GM18517 (cell line): ENCODE measurements at regions not wholly inside any gene's neighbourhood (a gene's known extent, or its start where the extent isn't known, plus 50 kb on each side); places are given as distances from the start of the nearest gene placed in this dataset.

Source experiments
- ATAC-seq: cut with Tn5 transposase; IDR thresholded peaks from one replicate; pipeline ENCODE4 v1.9.1; 2021; ENCODE audit warnings: mild to moderate bottlenecking, moderate library complexity; ENCODE audit not compliant: unreplicated experiment

DNA sequence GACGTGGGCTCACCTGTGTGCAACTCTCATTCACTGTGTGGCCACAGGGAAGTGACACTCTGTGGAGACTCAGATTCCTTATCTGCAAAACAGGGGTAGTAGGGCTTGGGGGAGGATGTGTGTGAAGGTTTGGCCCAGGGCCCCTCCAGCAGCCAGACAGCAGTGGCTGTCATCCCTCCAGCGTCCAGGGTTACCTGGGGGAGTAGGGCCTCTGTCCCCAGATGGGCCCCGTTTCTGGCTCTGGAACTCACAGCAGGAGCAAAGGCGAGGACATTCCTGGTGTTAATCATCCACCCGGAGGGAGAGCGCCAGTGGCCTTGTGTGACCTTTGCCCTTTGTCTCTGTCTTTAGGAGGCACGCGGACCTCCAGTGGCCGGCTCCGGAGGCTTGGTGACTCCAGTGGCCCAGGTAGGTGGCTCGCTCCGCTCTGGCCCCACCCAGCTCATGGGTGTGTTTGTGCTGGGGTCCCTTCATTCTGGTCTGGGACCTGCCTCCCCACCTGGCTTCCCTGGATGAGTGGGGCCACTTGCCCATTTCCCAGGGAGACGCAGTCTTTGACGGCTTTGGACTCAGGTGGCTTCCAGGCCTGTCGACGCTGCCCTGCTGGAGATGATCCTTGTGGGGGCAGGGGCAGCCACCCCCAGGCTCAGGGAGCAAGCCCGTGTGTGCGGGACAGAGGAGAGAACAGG, 166.2 kb downstream of the SEC14L1 start:
- ATAC-seq: no peak

DNA sequence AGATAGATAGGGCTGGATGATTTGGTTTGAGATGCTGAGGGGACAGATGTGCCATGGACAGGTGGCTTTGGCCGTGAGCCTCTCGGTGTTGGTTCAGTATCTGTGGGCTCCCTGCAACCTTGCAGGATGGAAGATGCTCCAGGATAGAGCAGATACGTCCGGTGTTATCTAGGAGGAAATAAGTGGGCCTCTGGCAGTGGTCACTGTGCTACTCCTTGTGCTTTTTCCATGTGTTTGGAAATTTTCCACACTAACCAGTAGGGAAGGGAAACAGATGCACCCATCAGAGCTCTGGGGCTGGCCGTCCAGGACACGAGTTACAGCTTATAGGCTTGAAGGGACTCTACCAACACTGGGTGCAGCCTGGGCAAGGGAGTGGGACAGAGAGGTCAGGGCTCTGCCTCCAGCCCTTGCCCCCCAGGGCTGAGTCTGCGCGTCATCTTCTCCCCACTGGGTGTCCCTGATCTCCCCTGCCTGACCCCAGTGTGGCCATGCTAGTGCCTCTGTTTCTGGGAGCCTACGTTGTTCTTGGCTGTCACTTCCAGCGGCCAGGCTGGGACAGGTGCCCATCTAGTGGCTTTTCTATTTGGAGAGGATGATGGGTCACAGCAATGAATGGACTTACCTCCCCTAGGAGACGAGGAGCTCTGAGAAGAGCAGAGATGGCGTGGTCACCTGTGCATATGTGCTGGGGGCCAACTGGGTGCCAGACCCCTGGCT, 166.9 kb downstream of the SEC14L1 start:
- ATAC-seq: no peak

DNA sequence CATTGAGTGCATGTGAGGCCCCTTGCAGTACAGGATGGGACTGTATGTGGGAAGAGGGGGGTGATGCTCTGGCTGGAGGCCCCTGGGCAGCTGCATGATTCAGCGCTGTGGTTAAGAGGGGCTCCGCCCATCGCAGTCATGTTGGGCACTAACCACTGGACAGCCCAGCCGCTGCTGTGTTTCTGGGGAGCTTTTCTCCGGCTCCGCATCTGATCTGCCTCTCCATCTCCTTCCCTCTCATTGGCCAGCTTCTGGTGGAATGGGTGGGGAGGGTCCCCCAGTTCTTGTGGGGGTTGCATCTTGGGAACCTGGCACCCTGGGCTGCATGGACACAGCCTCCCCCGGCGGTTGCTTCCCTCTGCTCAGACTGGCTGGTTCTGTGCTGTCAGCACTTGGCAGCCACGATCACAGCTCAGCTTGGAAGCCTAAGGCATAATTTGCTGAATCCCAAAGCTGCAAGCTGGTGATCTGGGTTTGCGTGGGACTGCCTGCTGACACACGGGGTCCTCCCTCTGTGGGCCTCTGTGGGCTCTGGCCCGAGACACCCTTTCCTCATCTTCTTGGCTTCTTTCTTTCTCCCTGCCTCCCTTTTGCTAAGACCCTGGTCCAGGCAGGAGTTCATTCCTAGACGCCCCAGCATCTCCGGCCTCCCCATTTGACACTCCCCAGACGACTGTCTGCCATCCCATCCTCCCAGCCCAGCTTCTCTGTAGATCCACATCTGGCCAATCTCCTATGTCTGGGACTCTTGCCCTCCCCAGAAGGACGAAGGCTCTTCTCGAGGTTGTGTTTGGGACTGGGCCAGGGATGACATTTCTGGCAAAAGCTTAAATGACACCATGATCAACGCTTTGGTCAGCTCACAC, 168.3 kb downstream of the SEC14L1 start:
- ATAC-seq: no peak

GRCh38 chr17:77310336-77310735, 169.6 kb downstream of the SEC14L1 start:
- ATAC-seq: no peak

DNA sequence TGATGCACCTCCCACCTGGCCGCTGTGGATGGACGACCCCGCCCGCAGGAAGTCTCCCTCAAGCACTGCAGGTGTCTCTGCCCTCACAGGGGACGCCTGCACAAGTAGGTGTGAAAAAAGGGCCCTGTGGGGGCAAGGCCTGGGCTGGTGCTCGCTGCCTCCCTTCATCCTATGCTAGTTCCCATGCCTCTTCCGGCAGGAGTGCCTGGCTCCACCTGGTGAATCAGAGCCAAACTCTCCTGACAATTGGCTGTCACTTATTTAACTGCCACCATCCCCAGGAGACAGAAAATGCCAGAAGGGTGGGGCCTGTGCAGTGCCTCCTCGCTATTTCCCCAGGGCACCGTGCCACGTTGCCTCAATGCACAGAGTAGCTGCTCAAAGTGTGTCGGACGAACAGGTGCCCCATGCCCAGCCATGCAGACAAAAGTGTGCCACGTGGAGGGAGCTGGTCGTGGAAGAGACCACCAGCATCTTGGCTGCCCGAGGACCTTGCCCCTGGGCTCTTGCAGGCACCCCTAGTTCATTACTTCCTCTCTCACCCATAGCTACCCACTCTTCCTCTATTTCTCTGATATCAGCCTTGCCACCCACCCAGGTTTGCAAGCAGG, 170.7 kb downstream of the SEC14L1 start:
- no peak for ATAC-seq

- no peak for ATAC-seq
These were observed 171.4 kb downstream of the SEC14L1 start for GRCh38 chr17:77312061-77312701.

DNA sequence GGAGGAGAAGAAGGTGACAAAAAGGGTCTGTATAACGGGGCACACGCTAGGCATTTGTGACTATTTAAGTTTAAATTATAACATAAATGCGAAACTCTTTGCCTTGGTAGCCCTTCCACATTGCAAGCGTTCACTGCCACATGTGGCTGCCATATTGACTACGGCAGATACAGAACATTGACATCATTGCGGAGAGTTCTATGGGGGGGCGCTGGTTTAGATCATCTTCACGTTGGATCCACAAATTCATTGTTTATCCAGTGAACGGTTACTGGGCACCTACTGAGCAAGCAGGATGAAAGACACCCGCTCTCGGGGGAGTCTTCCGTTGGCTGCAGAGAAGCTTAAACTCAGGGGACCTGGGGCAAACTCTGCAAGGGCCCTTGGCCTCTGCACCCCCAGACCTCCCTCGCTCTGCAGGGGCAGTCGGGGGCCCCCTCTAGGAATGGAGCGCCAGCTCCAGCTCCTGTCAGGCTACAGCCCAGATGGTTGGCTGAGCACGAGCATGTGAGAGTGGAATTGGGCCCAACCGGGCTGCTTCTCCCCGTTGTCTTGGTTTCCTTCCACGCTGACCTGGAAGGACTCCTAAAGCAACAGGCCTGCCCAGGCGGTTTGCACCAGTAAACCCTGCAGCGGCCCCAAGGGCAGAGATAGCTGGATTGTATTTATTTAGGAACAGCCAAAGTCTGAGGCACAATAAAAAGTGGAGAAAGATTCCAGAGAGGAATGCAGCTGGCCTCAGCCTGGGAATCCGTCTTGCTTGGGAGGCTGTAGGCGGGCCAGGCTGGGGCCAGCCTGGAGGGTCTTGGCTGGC, 172.2 kb downstream of the SEC14L1 start:
- ATAC-seq: no peak

DNA sequence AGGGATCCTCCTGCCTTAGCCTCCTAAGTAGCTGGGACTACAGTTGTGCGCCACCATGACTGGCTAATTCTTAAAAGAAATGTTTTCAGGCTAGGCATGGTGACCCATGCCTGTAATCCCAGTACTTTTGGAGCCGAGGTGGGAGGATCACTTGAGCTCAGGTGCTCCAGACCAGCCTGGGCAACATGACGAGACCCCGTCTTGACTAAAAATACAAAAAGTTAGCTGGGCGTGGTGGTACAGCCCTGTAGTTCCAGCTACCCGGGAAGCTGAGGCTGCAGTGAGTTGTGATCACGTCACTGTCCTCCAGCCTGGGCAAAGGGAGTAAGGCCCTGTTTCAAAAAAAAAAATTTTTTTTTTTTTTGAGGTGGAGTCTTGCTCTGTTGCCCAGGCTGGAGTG, 173.1 kb downstream of the SEC14L1 start:
- no peak for ATAC-seq

DNA sequence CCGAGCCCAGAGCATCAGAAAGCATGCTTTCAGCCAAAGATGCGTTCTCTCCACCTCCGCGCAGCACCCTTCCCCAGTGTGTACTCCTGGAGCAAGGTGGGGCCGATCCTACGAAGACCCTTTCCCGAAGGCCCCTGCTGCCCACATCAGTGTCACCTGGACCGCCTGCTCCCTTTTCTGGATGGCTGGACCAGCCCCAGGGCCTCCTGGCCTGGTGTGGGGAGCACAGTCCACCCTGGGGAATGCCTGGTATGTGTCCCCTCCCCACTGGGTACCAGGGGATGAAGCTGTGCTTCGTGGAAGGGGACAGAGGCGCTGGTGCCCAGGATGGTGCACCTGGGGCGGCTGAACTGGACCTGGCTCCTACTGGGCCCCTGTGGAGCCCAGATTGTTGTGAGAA, 173.8 kb downstream of the SEC14L1 start:
- no peak for ATAC-seq

DNA sequence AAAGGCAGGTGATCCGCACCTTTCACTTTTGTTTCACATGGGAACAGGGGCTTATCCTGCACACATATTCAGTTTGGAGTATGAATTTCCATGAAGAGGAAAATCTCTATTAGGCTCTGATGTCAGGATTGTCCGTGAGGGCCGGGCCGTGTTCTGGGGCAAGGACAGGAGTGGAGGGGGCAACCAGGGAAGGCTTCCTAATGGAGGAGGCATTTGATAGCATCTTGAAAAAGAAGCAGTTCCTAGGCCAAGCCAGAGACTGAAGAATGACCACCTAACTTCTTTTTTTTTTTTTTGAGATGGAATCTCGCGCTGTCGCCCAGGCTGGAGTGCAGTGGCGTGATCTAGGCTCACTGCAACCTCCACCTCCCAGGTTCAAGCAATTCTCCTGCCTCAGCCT, 174.2 kb downstream of the SEC14L1 start:
- ATAC-seq: no peak

- ATAC-seq: no peak
These were observed 174.9 kb downstream of the SEC14L1 start for GRCh38 chr17:77315551-77316190.

DNA sequence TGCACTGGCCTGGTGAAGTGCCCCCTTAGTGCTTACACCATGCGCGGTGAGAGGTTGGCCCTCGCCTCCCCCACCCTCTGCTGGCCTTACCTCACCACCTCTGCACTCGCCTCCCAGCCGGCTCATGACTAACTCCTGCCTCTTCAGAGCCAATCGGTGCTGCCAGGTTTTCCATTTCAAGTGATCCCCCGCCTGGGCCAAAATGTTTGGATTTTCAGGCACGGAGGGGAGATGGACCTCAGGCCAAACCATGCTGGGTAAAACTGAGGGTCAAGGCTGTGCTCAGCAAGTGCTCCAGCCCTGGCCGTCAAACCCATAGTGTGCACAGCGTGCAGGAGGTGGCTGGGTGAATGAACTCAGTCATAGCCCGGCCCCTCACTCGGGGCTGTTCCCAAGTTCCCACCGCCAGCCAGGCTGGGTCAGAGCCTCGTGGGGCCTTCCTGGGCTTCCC, 175.4 kb downstream of the SEC14L1 start:
- ATAC-seq: no peak

DNA sequence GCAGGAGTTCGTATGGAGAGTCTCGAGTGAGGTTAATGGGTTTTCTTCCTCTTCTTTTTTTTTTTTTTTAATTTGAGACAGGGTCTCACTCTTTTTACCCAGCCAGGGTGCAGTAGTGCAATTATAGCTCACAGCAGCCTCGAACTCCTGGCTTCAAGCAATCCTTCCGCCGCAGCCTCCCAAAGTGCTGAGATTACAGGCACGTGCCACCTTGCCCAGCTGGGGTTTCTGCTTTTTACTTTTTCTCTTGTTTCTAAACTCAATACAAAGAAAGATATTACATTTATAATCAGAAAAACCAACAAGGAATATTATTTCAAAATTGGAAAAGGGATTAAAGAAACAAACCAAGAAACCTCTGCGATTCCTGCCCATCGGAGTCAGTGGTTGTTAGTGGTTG, 175.9 kb downstream of the SEC14L1 start:
- ATAC-seq: no peak

GRCh38 chr17:77317091-77317750, 176.5 kb downstream of the SEC14L1 start:
- no peak for ATAC-seq

DNA sequence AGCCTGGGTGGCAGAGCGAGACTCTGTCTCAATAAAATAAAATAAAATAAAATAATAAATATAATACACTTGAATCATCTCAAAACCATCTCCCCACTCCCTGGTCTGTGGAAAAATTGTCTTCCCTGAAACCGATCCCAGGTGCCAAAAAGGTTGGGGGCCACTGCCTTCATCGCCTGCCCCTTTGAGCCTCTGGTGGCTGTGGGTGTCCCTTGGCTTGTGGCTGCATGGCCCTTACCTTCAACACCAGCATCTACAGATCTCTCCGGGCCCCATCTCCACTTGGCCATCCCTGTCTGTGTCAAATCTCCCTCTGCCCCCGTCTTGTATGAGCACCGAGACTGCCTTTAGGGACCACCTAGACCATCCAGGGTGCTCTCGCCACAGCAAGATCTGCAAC, 177.3 kb downstream of the SEC14L1 start:
- ATAC-seq: no peak

DNA sequence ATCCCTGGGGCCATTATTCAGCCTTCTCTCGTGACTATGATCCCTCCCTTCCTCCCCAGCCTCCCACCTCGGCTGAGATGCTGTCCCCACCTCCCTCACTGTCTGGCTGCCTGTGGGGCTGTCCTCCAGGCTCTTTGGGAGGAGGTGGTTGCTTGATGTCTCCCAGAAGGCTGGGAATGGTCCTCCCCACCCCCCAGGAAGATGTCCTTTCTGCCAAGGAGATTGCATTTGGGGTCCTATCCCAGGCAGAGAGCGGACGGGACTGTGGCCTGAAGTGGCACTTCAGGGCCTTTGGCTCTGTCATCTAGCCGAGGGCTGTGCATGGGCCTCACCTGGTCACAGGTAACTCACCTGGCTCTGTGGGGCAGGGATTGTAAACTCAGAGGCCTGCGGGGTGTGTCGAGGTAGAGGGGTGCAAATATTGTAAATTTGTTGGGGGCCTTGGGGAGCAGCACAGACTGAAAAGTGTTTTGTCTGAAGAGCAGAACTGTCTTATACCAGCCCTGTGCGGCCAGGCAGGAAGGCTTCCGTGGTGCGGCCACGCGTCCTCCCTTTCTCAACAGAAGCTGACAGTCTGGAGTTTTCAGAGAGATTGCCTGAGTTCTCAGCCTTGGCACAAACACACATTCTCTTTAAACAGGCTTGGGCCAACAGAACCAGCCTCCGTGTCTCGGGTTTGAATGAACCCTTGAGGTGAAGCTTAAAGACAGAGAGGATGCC, 177.9 kb downstream of the SEC14L1 start:
- ATAC-seq: no peak

GRCh38 chr17:77319211-77320043, 178.7 kb downstream of the SEC14L1 start:
- ATAC-seq: no peak
